Upper lobe of left lung (tissue), 6 donors: ENCODE measurements at regions not wholly inside any gene's neighbourhood (a gene's known extent, or its start where the extent isn't known, plus 50 kb on each side); places are given as distances from the start of the nearest gene placed in this dataset.
"Not testable (repeated sequence)": the region's sequence is repeated elsewhere in the genome, so short reads cannot be mapped to it uniquely, and the experiment has no call there.

ENCODE experiments used
- ATAC-seq, 2 donors: fragments of 200-7000 bp; cut with Tn5 transposase; one replicate each; pipeline ENCODE4 v1.9.1; 2022; ENCODE audit warnings: mild to moderate bottlenecking in 2 of 2, moderate library complexity in 2 of 2; ENCODE audit not compliant: low FRiP score in 2 of 2
- DNase-seq, 2 donors: peaks; one replicate each; pipeline ENCODE4 v3.0.0-alpha.2; 2019 to 2020
- H3K27ac ChIP-seq, 4 donors: fragments of 200-600 bp; sonication (generic); one replicate each; pipeline ENCODE4 v1.5.1; 2016 to 2019
- H3K27me3 ChIP-seq, 4 donors: fragments of 200-600 bp; sonication (generic); one replicate each; pipeline ENCODE4 v1.5.1; 2017 to 2019
- H3K36me3 ChIP-seq, 4 donors: fragments of 200-600 bp; sonication (generic); one replicate each; pipeline ENCODE4 v1.5.1; 2016 to 2019
- H3K4me1 ChIP-seq, 4 donors: fragments of 200-600 bp; sonication (generic); one replicate each; pipeline ENCODE4 v1.5.1; 2018 to 2019
- H3K4me3 ChIP-seq, 4 donors: fragments of 200-600 bp; sonication (generic); one replicate each; pipeline ENCODE4 v1.5.1; 2017 to 2019; ENCODE audit warnings: mild to moderate bottlenecking in 2 of 4, moderate library complexity in 1 of 4
- H3K9me3 ChIP-seq, 4 donors: fragments of 200-600 bp; sonication (generic); one replicate each; pipeline ENCODE4 v1.5.1; 2018 to 2019
- EP300 ChIP-seq, 4 donors: sonication (generic); formaldehyde crosslinking; IDR thresholded peaks; one replicate each; pipeline ENCODE4 v1.5.1; 2017; ENCODE audit warnings: antibody characterized with exemption in 4 of 4, control low read depth in 2 of 4
- POLR2A ChIP-seq, 4 donors: fragments of 450-650 bp; IDR thresholded peaks; one replicate each; pipeline ENCODE4 v1.5.1; 2016 to 2017; ENCODE audit warnings: antibody characterized with exemption in 4 of 4, mild to moderate bottlenecking in 2 of 4
- POLR2AphosphoS5 ChIP-seq, 2 donors: sonication (generic); formaldehyde crosslinking; IDR thresholded peaks; one replicate each; pipeline ENCODE4 v1.5.1; 2017; ENCODE audit warnings: antibody characterized with exemption in 2 of 2
- WGBS, 2 donors: methylation state at CpG; one replicate each; pipeline ENCODE4 v1.1.5; 2017 to 2018; 5-methylcytosine and 5-hydroxymethylcytosine counted together
- TF ChIP-seq, protein P1 (sequence below), 6 experiments: fragments of 450-650 bp in 4 of 6; fragments of 200-600 bp in 2 of 6; sonication (generic) in 2 of 6; IDR thresholded peaks; one replicate each; pipeline ENCODE4 v1.5.1; 2016 to 2019; ENCODE audit warnings: antibody characterized with exemption in 6 of 6
- donor health status: DM: no; HTN: no; CAD: no; lungs with moderate emphysema.
- donor health status: DM: no; HTN: yes; CAD: no; lungs with severe emphysema.

DNA sequence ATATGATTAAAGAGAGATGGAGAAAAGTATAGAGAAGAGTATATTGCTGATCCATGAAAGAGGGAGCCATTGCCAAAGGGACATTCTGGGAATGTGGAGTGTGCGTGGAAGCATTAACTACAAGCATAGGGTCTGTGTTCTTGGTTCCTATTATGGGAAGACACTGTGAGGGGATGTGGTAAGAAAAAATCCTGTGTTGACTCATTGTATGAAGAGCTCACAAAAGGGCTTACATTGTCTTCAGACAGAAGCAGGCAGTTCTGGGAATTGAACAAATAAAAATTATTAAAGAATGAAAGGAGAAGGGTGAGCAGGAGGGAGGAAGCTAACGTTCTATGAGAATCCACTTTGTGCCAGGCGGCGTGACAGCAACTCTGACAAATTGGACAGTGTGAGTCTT, 250.4 kb upstream of the CHD1 start:
- 88 to 89% methylated on average over 4 of the region's 4 CpGs for WGBS, 2 donors
- TF ChIP-seq, protein P1, sequence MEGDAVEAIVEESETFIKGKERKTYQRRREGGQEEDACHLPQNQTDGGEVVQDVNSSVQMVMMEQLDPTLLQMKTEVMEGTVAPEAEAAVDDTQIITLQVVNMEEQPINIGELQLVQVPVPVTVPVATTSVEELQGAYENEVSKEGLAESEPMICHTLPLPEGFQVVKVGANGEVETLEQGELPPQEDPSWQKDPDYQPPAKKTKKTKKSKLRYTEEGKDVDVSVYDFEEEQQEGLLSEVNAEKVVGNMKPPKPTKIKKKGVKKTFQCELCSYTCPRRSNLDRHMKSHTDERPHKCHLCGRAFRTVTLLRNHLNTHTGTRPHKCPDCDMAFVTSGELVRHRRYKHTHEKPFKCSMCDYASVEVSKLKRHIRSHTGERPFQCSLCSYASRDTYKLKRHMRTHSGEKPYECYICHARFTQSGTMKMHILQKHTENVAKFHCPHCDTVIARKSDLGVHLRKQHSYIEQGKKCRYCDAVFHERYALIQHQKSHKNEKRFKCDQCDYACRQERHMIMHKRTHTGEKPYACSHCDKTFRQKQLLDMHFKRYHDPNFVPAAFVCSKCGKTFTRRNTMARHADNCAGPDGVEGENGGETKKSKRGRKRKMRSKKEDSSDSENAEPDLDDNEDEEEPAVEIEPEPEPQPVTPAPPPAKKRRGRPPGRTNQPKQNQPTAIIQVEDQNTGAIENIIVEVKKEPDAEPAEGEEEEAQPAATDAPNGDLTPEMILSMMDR (IDR thresholded peaks at IDR 0.05), result no peak
- TF ChIP-seq POLR2A (IDR thresholded peaks at IDR 0.05) (no peak), EP300 (IDR thresholded peaks at IDR 0.05) (no peak), POLR2AphosphoS5 (IDR thresholded peaks at IDR 0.05) (no peak)

DNA sequence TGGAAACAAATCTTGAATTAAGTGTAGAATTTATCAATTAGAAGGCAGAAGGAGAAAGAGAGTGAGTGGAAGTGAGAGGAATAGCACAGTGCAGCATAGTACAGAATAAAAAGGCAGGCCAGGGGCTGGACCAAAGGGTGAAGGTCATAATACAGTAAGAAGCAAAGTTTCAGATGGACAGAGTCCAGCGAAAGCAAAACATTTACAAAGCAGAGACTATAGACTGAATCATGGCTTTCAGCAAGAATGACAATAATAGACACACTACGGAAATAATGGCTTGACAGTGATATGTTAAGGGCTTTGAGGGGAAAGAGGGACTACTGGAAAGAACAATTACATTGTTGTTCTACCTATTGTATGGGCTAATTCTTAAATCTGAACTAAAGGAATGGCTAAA, 249.0 kb upstream of the CHD1 start:
- DNase-seq (no peak), ATAC-seq (no peak)
- Histone ChIP-seq H3K27me3 (no peaks in the 10 kb centered on the region), H3K9me3 (no peaks in the 10 kb centered on the region), H3K4me1 (no peaks in the 10 kb centered on the region), H3K4me3 (no peak overlapping the region), H3K36me3 (no peaks in the 10 kb centered on the region), H3K27ac (no peak overlapping the region)
- TF ChIP-seq POLR2A (IDR thresholded peaks at IDR 0.05) (no peak), POLR2AphosphoS5 (IDR thresholded peaks at IDR 0.05) (no peak), EP300 (IDR thresholded peaks at IDR 0.05) (no peak)
- TF ChIP-seq, protein P1 (IDR thresholded peaks at IDR 0.05), result no peak
- WGBS, 2 donors, result 66 to 80% methylated on average over 2 of the region's 2 CpGs

More for the DNA sequence above, 250.4 kb upstream of the CHD1 start:
- H3K27ac ChIP-seq, result no peak overlapping the region
- DNase-seq, result no peak
- H3K36me3 ChIP-seq, result no peaks in the 10 kb centered on the region
- H3K27me3 ChIP-seq, result no peaks in the 10 kb centered on the region
- no peak for ATAC-seq
- H3K9me3 ChIP-seq, result no peaks in the 10 kb centered on the region
- no peak overlapping the region for H3K4me3 ChIP-seq
- no peaks in the 10 kb centered on the region for H3K4me1 ChIP-seq

DNA sequence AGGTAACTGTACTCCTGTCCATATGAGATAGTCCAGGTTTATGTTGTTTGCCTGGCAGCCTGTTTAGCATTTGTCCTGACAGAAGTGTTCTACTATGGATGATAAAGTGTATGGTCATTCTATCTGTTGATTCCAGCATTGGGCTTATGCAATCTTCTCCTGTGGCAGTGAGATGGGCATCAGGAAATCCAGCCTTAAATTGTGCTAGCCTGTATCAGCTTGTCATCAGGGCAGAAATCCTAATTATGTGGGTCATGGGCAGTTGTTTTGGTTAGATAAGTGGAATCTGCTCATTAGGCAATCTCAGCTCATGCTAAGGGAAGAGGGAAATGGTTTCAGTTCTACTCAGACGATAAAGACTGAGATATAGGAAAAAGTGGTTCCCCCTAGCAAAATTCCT, 247.4 kb upstream of the CHD1 start:
- TF ChIP-seq, protein P1 (IDR thresholded peaks at IDR 0.05), result no peak
- Histone ChIP-seq H3K36me3 (no peaks in the 10 kb centered on the region), H3K4me1 (no peaks in the 10 kb centered on the region), H3K9me3 (no peaks in the 10 kb centered on the region), H3K4me3 (no peak overlapping the region), H3K27me3 (no peaks in the 10 kb centered on the region), H3K27ac (no peak overlapping the region)
- DNase-seq, result no peak
- ATAC-seq, result no peak
- 39 to 47% methylated on average over 1 of the region's 1 CpG for WGBS, 2 donors

DNA sequence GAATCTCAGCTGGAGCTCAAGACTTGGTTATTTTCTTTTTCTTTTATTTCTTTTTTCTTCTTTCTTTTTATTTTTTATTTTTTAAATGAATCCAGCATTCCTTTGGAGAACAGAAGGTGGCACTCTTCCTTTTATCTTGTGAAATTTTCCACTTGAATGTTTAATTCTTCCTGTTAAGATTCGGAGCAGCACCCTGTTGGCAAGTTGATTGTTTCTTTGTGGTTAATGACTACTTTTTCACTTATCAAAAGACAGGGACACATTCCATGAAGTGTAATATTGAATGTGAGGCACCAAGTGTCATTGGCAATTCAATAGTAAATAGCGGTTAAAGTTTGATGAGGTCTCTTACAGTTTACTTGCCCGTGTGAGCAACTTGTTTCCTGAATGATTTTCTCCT, 240.5 kb upstream of the CHD1 start:
- no peak overlapping the region for H3K4me3 ChIP-seq
- H3K36me3 ChIP-seq, result no peaks in the 10 kb centered on the region
- no peaks in the 10 kb centered on the region for H3K4me1 ChIP-seq
- TF ChIP-seq, protein P1 (IDR thresholded peaks at IDR 0.05), result no peak
- no peak for TF ChIP-seq POLR2A (IDR thresholded peaks at IDR 0.05)
- TF ChIP-seq EP300 (IDR thresholded peaks at IDR 0.05), result no peak
- no peak for TF ChIP-seq POLR2AphosphoS5 (IDR thresholded peaks at IDR 0.05)
- WGBS, 2 donors, result 47 to 59% methylated on average over 3 of the region's 3 CpGs
- ATAC-seq (no peak), DNase-seq (no peak)
- no peaks in the 10 kb centered on the region for H3K9me3 ChIP-seq
- H3K27ac ChIP-seq, result no peak overlapping the region
- no peaks in the 10 kb centered on the region for H3K27me3 ChIP-seq

GRCh38 chr5:99161538-99161937, 232.7 kb upstream of the CHD1 start:
- ATAC-seq, H3K36me3 ChIP-seq, H3K9me3 ChIP-seq, H3K4me1 ChIP-seq, H3K4me3 ChIP-seq, H3K27ac ChIP-seq, DNase-seq, H3K27me3 ChIP-seq: not testable (repeated sequence)
- WGBS, 2 donors, result 95 to 98% methylated on average over 4 of the region's 4 CpGs
